ENCODE measurements at regions not wholly inside any gene's neighbourhood (a gene's known extent, or its start where the extent isn't known, plus 50 kb on each side); places are given as distances from the start of the nearest gene placed in this dataset.

DNA sequence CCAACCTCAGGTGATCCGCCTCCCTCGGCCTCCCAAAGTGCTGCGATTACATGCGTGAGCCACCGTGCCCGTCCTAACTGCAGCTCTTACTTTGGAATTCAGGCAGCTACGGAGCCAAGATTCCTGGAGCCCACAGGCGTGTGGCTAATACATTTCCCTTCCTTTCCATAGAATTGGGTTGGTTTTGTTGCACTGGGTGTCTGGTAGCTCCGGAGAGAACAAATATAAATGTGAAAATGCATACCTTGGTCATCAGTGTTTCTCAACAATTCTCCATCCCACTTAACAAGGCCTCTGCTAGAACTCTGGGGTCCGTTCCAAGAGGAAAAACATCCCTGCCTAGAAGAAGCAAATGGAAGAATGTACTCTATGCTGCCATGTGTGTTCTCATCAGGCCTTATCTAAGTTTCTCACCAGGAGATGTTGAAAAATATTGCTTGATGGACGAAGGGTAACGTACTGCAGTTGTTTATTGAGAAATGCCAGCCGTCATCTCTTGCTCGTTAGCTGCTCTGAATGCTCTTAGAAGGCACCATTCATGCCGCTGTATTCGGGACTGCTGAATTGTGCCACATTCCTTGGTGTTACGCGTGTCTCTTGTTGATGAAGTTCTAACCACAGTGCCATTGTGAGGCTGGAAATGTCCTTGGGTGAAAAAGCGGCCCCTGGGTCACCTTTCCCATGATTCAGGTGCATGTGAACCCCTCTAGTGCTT lies 50.5 kb upstream of the CD99 start:
- H3K4me3 ChIP-seq (ENCODE audit: insufficient read depth, low read depth, low read length): no peak overlapping the region
- in situ Hi-C loops (cut with MboI; ENCODE audit: low sequenced_read_pairs): no loop called here
- no peaks in the 10 kb centered on the region for H4K20me1 ChIP-seq (ENCODE audit: insufficient read depth, low read length)
- H3K9ac ChIP-seq (ENCODE audit: low read depth, low read length): no peak overlapping the region
- H2BK5ac ChIP-seq (ENCODE audit: low read depth, low read length, poor library complexity, severe bottlenecking): no peak overlapping the region
- dilution Hi-C loops (cut with HindIII; ENCODE audit: low sequenced_read_pairs, unreplicated experiment): no loop called here
- H3K14ac ChIP-seq (replicated peaks; ENCODE audit: low read depth, low read length): no peak overlapping the region
- no TSS peak for BruUV-seq (replicated peaks)
- H3K27ac ChIP-seq (ENCODE audit: insufficient read depth, low read length): no peak overlapping the region
- H3K4ac ChIP-seq (ENCODE audit: low read depth, low read length): no peak overlapping the region
- no peak overlapping the region for H4K8ac ChIP-seq (ENCODE audit: low read depth in 2 of 2, low read length in 2 of 2)
- H3K18ac ChIP-seq (ENCODE audit: low read depth, low read length): no peak overlapping the region
- no peak overlapping the region for H4K91ac ChIP-seq (ENCODE audit: insufficient read depth, low read depth, low read length)
- no peaks in the 10 kb centered on the region for H3K79me1 ChIP-seq (ENCODE audit: low read depth in 1 of 2, low read length in 2 of 2)
- intact Hi-C loops (cut with micrococcal nuclease): no loop called here
- H2AK9ac ChIP-seq (replicated peaks; ENCODE audit: low read depth, low read length, poor library complexity): no peak overlapping the region
- no peak overlapping the region for H3K23ac ChIP-seq (ENCODE audit: low read depth, low read length)
- H2BK120ac ChIP-seq (ENCODE audit: low read depth, low read length): no peak overlapping the region
- WGBS, 2 experiments (ENCODE audit: extremely low coverage in 2 of 2, insufficient read length in 1 of 2): 95% methylated on average over 7 of the region's 19 CpGs; no CpG with 5 or more reads in 1 of the 2 experiments
- H3K4me1 ChIP-seq (ENCODE audit: control insufficient read depth, insufficient read depth, low read length): no peaks in the 10 kb centered on the region
- no peaks in the 10 kb centered on the region for H3K27me3 ChIP-seq (ENCODE audit: control insufficient read depth, insufficient read depth, low read length)
- TF ChIP-seq, protein P1, sequence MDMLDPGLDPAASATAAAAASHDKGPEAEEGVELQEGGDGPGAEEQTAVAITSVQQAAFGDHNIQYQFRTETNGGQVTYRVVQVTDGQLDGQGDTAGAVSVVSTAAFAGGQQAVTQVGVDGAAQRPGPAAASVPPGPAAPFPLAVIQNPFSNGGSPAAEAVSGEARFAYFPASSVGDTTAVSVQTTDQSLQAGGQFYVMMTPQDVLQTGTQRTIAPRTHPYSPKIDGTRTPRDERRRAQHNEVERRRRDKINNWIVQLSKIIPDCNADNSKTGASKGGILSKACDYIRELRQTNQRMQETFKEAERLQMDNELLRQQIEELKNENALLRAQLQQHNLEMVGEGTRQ (IDR thresholded peaks at IDR 0.05; ENCODE audit: low read depth, low read length): no peak
- no peak for TF ChIP-seq RAD21 (IDR thresholded peaks at IDR 0.05; ENCODE audit: low read length)
- no peak for TF ChIP-seq MXI1 (IDR thresholded peaks at IDR 0.05; ENCODE audit: borderline replicate concordance, low read depth, low read length)
- TF ChIP-seq MAZ (IDR thresholded peaks at IDR 0.05; ENCODE audit: borderline replicate concordance, low read depth, low read length): no peak
- TF ChIP-seq, protein P2, sequence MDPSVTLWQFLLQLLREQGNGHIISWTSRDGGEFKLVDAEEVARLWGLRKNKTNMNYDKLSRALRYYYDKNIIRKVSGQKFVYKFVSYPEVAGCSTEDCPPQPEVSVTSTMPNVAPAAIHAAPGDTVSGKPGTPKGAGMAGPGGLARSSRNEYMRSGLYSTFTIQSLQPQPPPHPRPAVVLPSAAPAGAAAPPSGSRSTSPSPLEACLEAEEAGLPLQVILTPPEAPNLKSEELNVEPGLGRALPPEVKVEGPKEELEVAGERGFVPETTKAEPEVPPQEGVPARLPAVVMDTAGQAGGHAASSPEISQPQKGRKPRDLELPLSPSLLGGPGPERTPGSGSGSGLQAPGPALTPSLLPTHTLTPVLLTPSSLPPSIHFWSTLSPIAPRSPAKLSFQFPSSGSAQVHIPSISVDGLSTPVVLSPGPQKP (IDR thresholded peaks at IDR 0.05; ENCODE audit: borderline replicate concordance, low read depth, low read length): no peak
- no peak for TF ChIP-seq RCOR1 (IDR thresholded peaks at IDR 0.05; ENCODE audit: insufficient replicate concordance, low read length)
- no peak for TF ChIP-seq BHLHE40 (IDR thresholded peaks at IDR 0.05; ENCODE audit: low read depth, low read length)
- TF ChIP-seq CHD1 (IDR thresholded peaks at IDR 0.05; ENCODE audit: low read depth, low read length): no peak
- TF ChIP-seq SMC3 (IDR thresholded peaks at IDR 0.05; ENCODE audit: low read depth, low read length): no peak
- TF ChIP-seq RFX5 (IDR thresholded peaks at IDR 0.05; ENCODE audit: low read depth, low read length): no peak
- TF ChIP-seq NFE2L2 (IDR thresholded peaks at IDR 0.05; ENCODE audit: low read depth, low read length): no peak
- TF ChIP-seq MAFK (IDR thresholded peaks at IDR 0.05; ENCODE audit: low read depth, low read length): no peak
- no peak for TF ChIP-seq FOS (IDR thresholded peaks at IDR 0.05; ENCODE audit: low read depth, low read length)
- no peak for TF ChIP-seq CEBPB (IDR thresholded peaks at IDR 0.05; ENCODE audit: low read depth, low read length)
- TF ChIP-seq, protein P3, sequence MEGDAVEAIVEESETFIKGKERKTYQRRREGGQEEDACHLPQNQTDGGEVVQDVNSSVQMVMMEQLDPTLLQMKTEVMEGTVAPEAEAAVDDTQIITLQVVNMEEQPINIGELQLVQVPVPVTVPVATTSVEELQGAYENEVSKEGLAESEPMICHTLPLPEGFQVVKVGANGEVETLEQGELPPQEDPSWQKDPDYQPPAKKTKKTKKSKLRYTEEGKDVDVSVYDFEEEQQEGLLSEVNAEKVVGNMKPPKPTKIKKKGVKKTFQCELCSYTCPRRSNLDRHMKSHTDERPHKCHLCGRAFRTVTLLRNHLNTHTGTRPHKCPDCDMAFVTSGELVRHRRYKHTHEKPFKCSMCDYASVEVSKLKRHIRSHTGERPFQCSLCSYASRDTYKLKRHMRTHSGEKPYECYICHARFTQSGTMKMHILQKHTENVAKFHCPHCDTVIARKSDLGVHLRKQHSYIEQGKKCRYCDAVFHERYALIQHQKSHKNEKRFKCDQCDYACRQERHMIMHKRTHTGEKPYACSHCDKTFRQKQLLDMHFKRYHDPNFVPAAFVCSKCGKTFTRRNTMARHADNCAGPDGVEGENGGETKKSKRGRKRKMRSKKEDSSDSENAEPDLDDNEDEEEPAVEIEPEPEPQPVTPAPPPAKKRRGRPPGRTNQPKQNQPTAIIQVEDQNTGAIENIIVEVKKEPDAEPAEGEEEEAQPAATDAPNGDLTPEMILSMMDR (conservative IDR thresholded peaks at IDR 0.05; ENCODE audit: low read depth, low read length): no peak
- no peak for TF ChIP-seq POLR2A (IDR thresholded peaks at IDR 0.05; ENCODE audit: low read depth, low read length)
- DNase-seq (no peak), ATAC-seq (ENCODE audit: low read depth) (no peak)
- no peak overlapping the region for H2AFZ ChIP-seq (replicated peaks; ENCODE audit: low read length, poor library complexity)
- H3K9me1 ChIP-seq (ENCODE audit: insufficient read depth, low read length): peaks cover 2% of the 10 kb centered on the region; the same call in 1 of the 2 replicates
- no peak overlapping the region for H2BK15ac ChIP-seq (ENCODE audit: low read depth, low read length)
- no peak overlapping the region for H3K56ac ChIP-seq (ENCODE audit: extremely low read depth, insufficient read depth, low read length)
- ChIA-PET POLR2A (ENCODE audit: unreplicated experiment) (no interaction called here), CTCF (no interaction called here)
- no peak overlapping the region for H2AK5ac ChIP-seq (ENCODE audit: low read depth, low read length)
- no peak overlapping the region for H2BK20ac ChIP-seq (ENCODE audit: low read depth, low read length)
- H3K9me3 ChIP-seq (ENCODE audit: control insufficient read depth, insufficient read depth, low read length): 0 out of 2 replicates have a peak, but pooled peaks cover 2% of the 10 kb centered on the region
- H4K5ac ChIP-seq (ENCODE audit: low read depth, low read length): no peak overlapping the region
- H3K4me2 ChIP-seq (ENCODE audit: low read depth, low read length): no peak overlapping the region
- H3K36me3 ChIP-seq (ENCODE audit: control insufficient read depth, insufficient read depth, low read length): no peaks in the 10 kb centered on the region; the same call in 1 of the 2 replicates
